ENCODE measurements at regions not wholly inside any gene's neighbourhood (a gene's known extent, or its start where the extent isn't known, plus 50 kb on each side); places are given as distances from the start of the nearest gene placed in this dataset.
"Not testable (repeated sequence)": the region's sequence is repeated elsewhere in the genome, so short reads cannot be mapped to it uniquely, and the experiment has no call there.

GRCh38 chr1:143572661-143573060 lies 399.1 kb downstream of the FAM72C start:
- not testable (repeated sequence) for H3K9me3 ChIP-seq (ENCODE audit: insufficient read depth, low read depth, low read length); H3K4me2 ChIP-seq (ENCODE audit: low read length); H3K27ac ChIP-seq (ENCODE audit: low read depth, low read length); H2AFZ ChIP-seq (ENCODE audit: insufficient read depth, low read length, poor library complexity); H3K18ac ChIP-seq (ENCODE audit: low read length); H3K4me3 ChIP-seq (ENCODE audit: low read depth, low read length); H3K27me3 ChIP-seq (ENCODE audit: insufficient read depth, low read length); H3K36me3 ChIP-seq (ENCODE audit: control insufficient read depth in 1 of 2, insufficient read depth in 2 of 2, low read length in 2 of 2); H3K4me1 ChIP-seq (ENCODE audit: control insufficient read depth in 1 of 2, insufficient read depth in 2 of 2, low read length in 2 of 2); H2BK5ac ChIP-seq (ENCODE audit: low read depth, low read length, poor library complexity); H4K8ac ChIP-seq (ENCODE audit: low read depth, low read length); H3K14ac ChIP-seq (ENCODE audit: low read length); DNase-seq; H2BK12ac ChIP-seq (ENCODE audit: low read length); H3K4ac ChIP-seq (ENCODE audit: low read depth, low read length); H2AK5ac ChIP-seq (ENCODE audit: low read length); H3K23ac ChIP-seq (ENCODE audit: low read length); H3K79me1 ChIP-seq (ENCODE audit: low read length); H3K9ac ChIP-seq (ENCODE audit: low read length); H4K12ac ChIP-seq (ENCODE audit: low read depth, low read length); H2BK120ac ChIP-seq (ENCODE audit: insufficient read depth, low read length, poor library complexity); H3K79me2 ChIP-seq (ENCODE audit: control insufficient read depth, insufficient read depth, low read length, poor library complexity); H4K91ac ChIP-seq (ENCODE audit: low read depth, low read length)
- no CpG with 5 or more reads among the region's 5 CpGs for WGBS (ENCODE audit: extremely low coverage, insufficient coverage, insufficient read length)

- not testable (repeated sequence) for H3K27ac ChIP-seq (ENCODE audit: low read depth, low read length); H3K79me1 ChIP-seq (ENCODE audit: low read length); H3K4ac ChIP-seq (ENCODE audit: low read depth, low read length); H3K36me3 ChIP-seq (ENCODE audit: control insufficient read depth in 1 of 2, insufficient read depth in 2 of 2, low read length in 2 of 2); H2AK5ac ChIP-seq (ENCODE audit: low read length); H2BK12ac ChIP-seq (ENCODE audit: low read length); H3K79me2 ChIP-seq (ENCODE audit: control insufficient read depth, insufficient read depth, low read length, poor library complexity); H2BK120ac ChIP-seq (ENCODE audit: insufficient read depth, low read length, poor library complexity); H4K91ac ChIP-seq (ENCODE audit: low read depth, low read length); H3K18ac ChIP-seq (ENCODE audit: low read length); DNase-seq; H3K23ac ChIP-seq (ENCODE audit: low read length); H3K9ac ChIP-seq (ENCODE audit: low read length); H3K14ac ChIP-seq (ENCODE audit: low read length); H3K27me3 ChIP-seq (ENCODE audit: insufficient read depth, low read length); H4K12ac ChIP-seq (ENCODE audit: low read depth, low read length); H3K4me3 ChIP-seq (ENCODE audit: low read depth, low read length); H3K4me2 ChIP-seq (ENCODE audit: low read length); H2BK5ac ChIP-seq (ENCODE audit: low read depth, low read length, poor library complexity); H3K4me1 ChIP-seq (ENCODE audit: control insufficient read depth in 1 of 2, insufficient read depth in 2 of 2, low read length in 2 of 2); H4K8ac ChIP-seq (ENCODE audit: low read depth, low read length); H3K9me3 ChIP-seq (ENCODE audit: insufficient read depth, low read depth, low read length); H2AFZ ChIP-seq (ENCODE audit: insufficient read depth, low read length, poor library complexity)
- WGBS (ENCODE audit: extremely low coverage, insufficient coverage, insufficient read length): no CpG with 5 or more reads among the region's 20 CpGs
Observed at GRCh38 chr1:143563761-143564160, 408.0 kb downstream of the FAM72C start.

- Histone ChIP-seq H3K4me2 (ENCODE audit: low read length) (no peak overlapping the region), H3K4ac (ENCODE audit: low read depth, low read length) (no peak overlapping the region), H3K4me3 (ENCODE audit: low read depth, low read length) (no peak overlapping the region), H3K18ac (ENCODE audit: low read length) (no peak overlapping the region), H3K27ac (ENCODE audit: low read depth, low read length) (no peak overlapping the region), H2AFZ (ENCODE audit: insufficient read depth, low read length, poor library complexity) (no peak overlapping the region), H4K12ac (ENCODE audit: low read depth, low read length) (no peak overlapping the region), H2BK120ac (ENCODE audit: insufficient read depth, low read length, poor library complexity) (no peak overlapping the region), H3K9me3 (ENCODE audit: insufficient read depth, low read depth, low read length) (no peaks in the 10 kb centered on the region), H3K79me2 (ENCODE audit: control insufficient read depth, insufficient read depth, low read length, poor library complexity) (no peaks in the 10 kb centered on the region), H3K23ac (ENCODE audit: low read length) (no peak overlapping the region), H2BK12ac (ENCODE audit: low read length) (no peak overlapping the region), H3K14ac (ENCODE audit: low read length) (no peak overlapping the region), H3K4me1 (ENCODE audit: control insufficient read depth in 1 of 2, insufficient read depth in 2 of 2, low read length in 2 of 2) (no peaks in the 10 kb centered on the region), H3K79me1 (ENCODE audit: low read length) (no peaks in the 10 kb centered on the region), H3K36me3 (ENCODE audit: control insufficient read depth in 1 of 2, insufficient read depth in 2 of 2, low read length in 2 of 2) (no peaks in the 10 kb centered on the region), H2BK5ac (ENCODE audit: low read depth, low read length, poor library complexity) (no peak overlapping the region), H4K8ac (ENCODE audit: low read depth, low read length) (no peak overlapping the region), H4K91ac (ENCODE audit: low read depth, low read length) (no peak overlapping the region), H3K9ac (ENCODE audit: low read length) (no peak overlapping the region), H3K27me3 (ENCODE audit: insufficient read depth, low read length) (no peaks in the 10 kb centered on the region), H2AK5ac (ENCODE audit: low read length) (no peak overlapping the region)
- no peak for DNase-seq
- WGBS (ENCODE audit: extremely low coverage, insufficient coverage, insufficient read length): no CpG with 5 or more reads among the region's 4 CpGs
Observed at GRCh38 chr1:143553627-143554026, 418.2 kb downstream of the FAM72C start.

- H2BK5ac ChIP-seq (ENCODE audit: low read depth, low read length, poor library complexity); H3K4me1 ChIP-seq (ENCODE audit: control insufficient read depth in 1 of 2, insufficient read depth in 2 of 2, low read length in 2 of 2); H3K4me2 ChIP-seq (ENCODE audit: low read length); H3K79me1 ChIP-seq (ENCODE audit: low read length); H3K36me3 ChIP-seq (ENCODE audit: control insufficient read depth in 1 of 2, insufficient read depth in 2 of 2, low read length in 2 of 2); DNase-seq; H3K27ac ChIP-seq (ENCODE audit: low read depth, low read length); H3K18ac ChIP-seq (ENCODE audit: low read length); H4K12ac ChIP-seq (ENCODE audit: low read depth, low read length); H2BK120ac ChIP-seq (ENCODE audit: insufficient read depth, low read length, poor library complexity); H3K23ac ChIP-seq (ENCODE audit: low read length); H3K9me3 ChIP-seq (ENCODE audit: insufficient read depth, low read depth, low read length); H2BK12ac ChIP-seq (ENCODE audit: low read length); H2AK5ac ChIP-seq (ENCODE audit: low read length); H3K14ac ChIP-seq (ENCODE audit: low read length); H3K9ac ChIP-seq (ENCODE audit: low read length); H2AFZ ChIP-seq (ENCODE audit: insufficient read depth, low read length, poor library complexity); H3K27me3 ChIP-seq (ENCODE audit: insufficient read depth, low read length); H3K4me3 ChIP-seq (ENCODE audit: low read depth, low read length); H4K91ac ChIP-seq (ENCODE audit: low read depth, low read length); H3K4ac ChIP-seq (ENCODE audit: low read depth, low read length); H3K79me2 ChIP-seq (ENCODE audit: control insufficient read depth, insufficient read depth, low read length, poor library complexity); H4K8ac ChIP-seq (ENCODE audit: low read depth, low read length): not testable (repeated sequence)
Observed at GRCh38 chr1:143504703-143505102, 467.1 kb downstream of the FAM72C start.

GRCh38 chr1:143504080-143504479 lies 467.7 kb downstream of the FAM72C start:
- not testable (repeated sequence) for DNase-seq; H2BK120ac ChIP-seq (ENCODE audit: insufficient read depth, low read length, poor library complexity); H3K18ac ChIP-seq (ENCODE audit: low read length); H3K23ac ChIP-seq (ENCODE audit: low read length); H4K8ac ChIP-seq (ENCODE audit: low read depth, low read length); H3K14ac ChIP-seq (ENCODE audit: low read length); H2BK12ac ChIP-seq (ENCODE audit: low read length); H3K27me3 ChIP-seq (ENCODE audit: insufficient read depth, low read length); H4K91ac ChIP-seq (ENCODE audit: low read depth, low read length); H3K79me2 ChIP-seq (ENCODE audit: control insufficient read depth, insufficient read depth, low read length, poor library complexity); H3K4me3 ChIP-seq (ENCODE audit: low read depth, low read length); H3K4me1 ChIP-seq (ENCODE audit: control insufficient read depth in 1 of 2, insufficient read depth in 2 of 2, low read length in 2 of 2); H3K4ac ChIP-seq (ENCODE audit: low read depth, low read length); H3K9ac ChIP-seq (ENCODE audit: low read length); H3K4me2 ChIP-seq (ENCODE audit: low read length); H3K27ac ChIP-seq (ENCODE audit: low read depth, low read length); H3K9me3 ChIP-seq (ENCODE audit: insufficient read depth, low read depth, low read length); H2AFZ ChIP-seq (ENCODE audit: insufficient read depth, low read length, poor library complexity); H2AK5ac ChIP-seq (ENCODE audit: low read length); H3K79me1 ChIP-seq (ENCODE audit: low read length); H4K12ac ChIP-seq (ENCODE audit: low read depth, low read length); H3K36me3 ChIP-seq (ENCODE audit: control insufficient read depth in 1 of 2, insufficient read depth in 2 of 2, low read length in 2 of 2); H2BK5ac ChIP-seq (ENCODE audit: low read depth, low read length, poor library complexity)
- WGBS (ENCODE audit: extremely low coverage, insufficient coverage, insufficient read length): no CpG with 5 or more reads among the region's 2 CpGs

Data from trophoblast cell (in vitro differentiated cells and primary cell).